ENCODE measurements at regions not wholly inside any gene's neighbourhood (a gene's known extent, or its start where the extent isn't known, plus 50 kb on each side); places are given as distances from the start of the nearest gene placed in this dataset.

DNA sequence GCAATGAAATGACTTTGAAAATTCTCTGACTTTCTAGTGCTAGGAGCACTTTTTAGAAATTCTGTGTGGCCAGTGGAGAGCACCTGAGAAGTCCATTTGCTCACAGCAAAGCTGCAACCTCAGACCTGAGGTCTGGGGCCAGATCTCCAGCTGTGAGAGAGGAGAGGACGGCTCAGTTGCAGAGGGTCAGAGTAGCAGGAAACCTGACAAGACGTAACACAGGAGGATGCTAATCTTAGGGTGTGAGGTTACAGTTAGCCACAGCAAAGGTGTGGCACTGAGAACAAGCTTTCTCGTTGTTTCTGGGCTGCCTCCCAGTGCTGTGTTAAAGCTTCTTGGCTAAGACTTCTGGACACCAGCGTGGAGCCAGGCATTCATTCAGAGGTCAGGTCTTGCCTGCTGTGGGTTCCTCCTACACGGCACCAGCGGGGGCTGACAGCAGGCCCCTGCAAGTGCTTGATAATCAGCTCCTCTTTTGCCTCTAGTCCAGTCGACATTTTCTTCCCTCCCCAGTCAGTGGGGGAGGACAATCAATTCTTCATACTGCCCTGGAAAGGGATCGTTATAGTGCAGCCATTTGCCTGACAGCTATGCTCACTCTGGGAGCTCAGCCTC, 435.4 kb upstream of the DPP6 start:
- H3F3A ChIP-seq (ENCODE audit: insufficient read depth, low read length, poor library complexity, severe bottlenecking), result no peaks in the 10 kb centered on the region
- H3K9me2 ChIP-seq (ENCODE audit: insufficient read depth, low read length), result no peaks in the 10 kb centered on the region
- H4K20me1 ChIP-seq (ENCODE audit: insufficient read depth), result no peaks in the 10 kb centered on the region
- no peak overlapping the region for H3K4me3 ChIP-seq (ENCODE audit: low read length)
- H3K36me3 ChIP-seq (ENCODE audit: insufficient read depth, low read length), result no peaks in the 10 kb centered on the region
- H3K27me3 ChIP-seq (ENCODE audit: insufficient read depth, low read depth, low read length), result no peaks in the 10 kb centered on the region
- H2AFZ ChIP-seq (ENCODE audit: low read depth, low read length), result no peak overlapping the region
- H3K4me2 ChIP-seq (ENCODE audit: low read length), result no peak overlapping the region
- TF ChIP-seq, protein P1, sequence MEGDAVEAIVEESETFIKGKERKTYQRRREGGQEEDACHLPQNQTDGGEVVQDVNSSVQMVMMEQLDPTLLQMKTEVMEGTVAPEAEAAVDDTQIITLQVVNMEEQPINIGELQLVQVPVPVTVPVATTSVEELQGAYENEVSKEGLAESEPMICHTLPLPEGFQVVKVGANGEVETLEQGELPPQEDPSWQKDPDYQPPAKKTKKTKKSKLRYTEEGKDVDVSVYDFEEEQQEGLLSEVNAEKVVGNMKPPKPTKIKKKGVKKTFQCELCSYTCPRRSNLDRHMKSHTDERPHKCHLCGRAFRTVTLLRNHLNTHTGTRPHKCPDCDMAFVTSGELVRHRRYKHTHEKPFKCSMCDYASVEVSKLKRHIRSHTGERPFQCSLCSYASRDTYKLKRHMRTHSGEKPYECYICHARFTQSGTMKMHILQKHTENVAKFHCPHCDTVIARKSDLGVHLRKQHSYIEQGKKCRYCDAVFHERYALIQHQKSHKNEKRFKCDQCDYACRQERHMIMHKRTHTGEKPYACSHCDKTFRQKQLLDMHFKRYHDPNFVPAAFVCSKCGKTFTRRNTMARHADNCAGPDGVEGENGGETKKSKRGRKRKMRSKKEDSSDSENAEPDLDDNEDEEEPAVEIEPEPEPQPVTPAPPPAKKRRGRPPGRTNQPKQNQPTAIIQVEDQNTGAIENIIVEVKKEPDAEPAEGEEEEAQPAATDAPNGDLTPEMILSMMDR (IDR thresholded peaks at IDR 0.05; ENCODE audit: poor library complexity, severe bottlenecking), result no peak
- TF ChIP-seq EP300 (conservative IDR thresholded peaks at IDR 0.05; ENCODE audit: poor library complexity, severe bottlenecking), result no peak
- TF ChIP-seq SMC3 (conservative IDR thresholded peaks at IDR 0.05; ENCODE audit: poor library complexity), result no peak
- H3K9ac ChIP-seq (ENCODE audit: low read length), result no peak overlapping the region
- no peaks in the 10 kb centered on the region for H3K9me3 ChIP-seq (ENCODE audit: low read length)
- no peaks in the 10 kb centered on the region for H3K79me2 ChIP-seq (replicated peaks; ENCODE audit: insufficient read depth, low read length)
- no peak overlapping the region for H3K27ac ChIP-seq (ENCODE audit: low read length)

DNA sequence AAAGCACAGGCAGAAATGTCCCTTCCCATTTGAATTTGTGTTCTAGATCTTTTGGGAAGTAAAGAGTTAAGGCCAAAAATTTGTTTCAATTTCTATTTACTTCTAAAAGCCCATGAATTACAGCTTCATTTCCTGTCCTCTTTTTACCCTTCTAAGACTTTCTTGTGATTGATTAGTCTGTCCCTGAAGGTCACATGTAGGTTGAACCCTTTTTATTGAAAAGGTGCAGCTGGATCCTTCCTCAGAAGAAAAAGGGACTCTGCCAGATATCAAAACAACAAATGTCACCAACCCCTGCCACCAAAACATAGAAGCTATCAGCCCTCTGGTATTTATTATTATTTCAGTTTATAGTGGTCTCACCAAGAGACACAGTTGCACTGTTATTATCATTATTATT, 424.9 kb upstream of the DPP6 start:
- no peaks in the 10 kb centered on the region for H3K9me2 ChIP-seq (ENCODE audit: insufficient read depth, low read length)
- no peak overlapping the region for H3K9ac ChIP-seq (ENCODE audit: low read length)
- no peaks in the 10 kb centered on the region for H4K20me1 ChIP-seq (ENCODE audit: insufficient read depth)
- no peak overlapping the region for H3K4me2 ChIP-seq (ENCODE audit: low read length)
- no peak overlapping the region for H2AFZ ChIP-seq (ENCODE audit: low read depth, low read length)
- no peaks in the 10 kb centered on the region for H3K27me3 ChIP-seq (ENCODE audit: insufficient read depth, low read depth, low read length)
- no peak overlapping the region for H3K27ac ChIP-seq (ENCODE audit: low read length)
- no peaks in the 10 kb centered on the region for H3K36me3 ChIP-seq (ENCODE audit: insufficient read depth, low read length)
- TF ChIP-seq SMC3 (conservative IDR thresholded peaks at IDR 0.05; ENCODE audit: poor library complexity), result no peak
- TF ChIP-seq, protein P1 (IDR thresholded peaks at IDR 0.05; ENCODE audit: poor library complexity, severe bottlenecking), result no peak
- TF ChIP-seq POLR2AphosphoS5 (IDR thresholded peaks at IDR 0.05), result no peak
- H3K79me2 ChIP-seq (replicated peaks; ENCODE audit: insufficient read depth, low read length), result no peaks in the 10 kb centered on the region
- no peak overlapping the region for H3K4me3 ChIP-seq (ENCODE audit: low read length)
- no peaks in the 10 kb centered on the region for H3F3A ChIP-seq (ENCODE audit: insufficient read depth, low read length, poor library complexity, severe bottlenecking)
- H3K9me3 ChIP-seq (ENCODE audit: low read length), result no peaks in the 10 kb centered on the region

DNA sequence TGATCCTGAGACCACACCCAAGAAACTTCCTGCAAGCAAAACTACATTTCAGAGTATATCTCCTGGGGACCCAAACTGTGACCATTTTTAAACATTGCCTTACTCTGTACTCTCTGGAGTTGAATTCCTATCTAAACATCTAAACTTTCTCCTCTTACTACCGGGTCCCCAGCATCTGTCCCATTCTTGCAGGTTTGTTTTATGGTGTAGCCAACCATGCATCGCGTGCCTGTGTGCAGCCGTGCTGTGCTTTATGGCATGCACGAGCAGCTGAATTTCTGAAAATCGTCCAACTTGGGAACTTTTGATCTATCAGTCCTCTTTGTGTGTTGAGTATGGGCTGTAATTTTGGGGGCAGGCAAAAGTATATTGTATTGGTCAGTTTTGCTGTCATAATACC, 423.8 kb upstream of the DPP6 start:
- no peaks in the 10 kb centered on the region for H3K79me2 ChIP-seq (replicated peaks; ENCODE audit: insufficient read depth, low read length)
- H3K4me2 ChIP-seq (ENCODE audit: low read length), result no peak overlapping the region
- no peak overlapping the region for H3K9ac ChIP-seq (ENCODE audit: low read length)
- H3K36me3 ChIP-seq (ENCODE audit: insufficient read depth, low read length), result no peaks in the 10 kb centered on the region
- no peaks in the 10 kb centered on the region for H4K20me1 ChIP-seq (ENCODE audit: insufficient read depth)
- TF ChIP-seq EZH2 (IDR thresholded peaks at IDR 0.05; ENCODE audit: borderline replicate concordance, insufficient read depth, low read length, poor library complexity, severe bottlenecking) (no peak), TAF1 (IDR thresholded peaks at IDR 0.05; ENCODE audit: low read depth) (no peak), RAD21 (conservative IDR thresholded peaks at IDR 0.05) (no peak), MXI1 (conservative IDR thresholded peaks at IDR 0.05; ENCODE audit: poor library complexity, severe bottlenecking) (no peak), EP300 (conservative IDR thresholded peaks at IDR 0.05; ENCODE audit: poor library complexity, severe bottlenecking) (no peak), POLR2AphosphoS5 (IDR thresholded peaks at IDR 0.05) (no peak)
- TF ChIP-seq, protein P2, sequence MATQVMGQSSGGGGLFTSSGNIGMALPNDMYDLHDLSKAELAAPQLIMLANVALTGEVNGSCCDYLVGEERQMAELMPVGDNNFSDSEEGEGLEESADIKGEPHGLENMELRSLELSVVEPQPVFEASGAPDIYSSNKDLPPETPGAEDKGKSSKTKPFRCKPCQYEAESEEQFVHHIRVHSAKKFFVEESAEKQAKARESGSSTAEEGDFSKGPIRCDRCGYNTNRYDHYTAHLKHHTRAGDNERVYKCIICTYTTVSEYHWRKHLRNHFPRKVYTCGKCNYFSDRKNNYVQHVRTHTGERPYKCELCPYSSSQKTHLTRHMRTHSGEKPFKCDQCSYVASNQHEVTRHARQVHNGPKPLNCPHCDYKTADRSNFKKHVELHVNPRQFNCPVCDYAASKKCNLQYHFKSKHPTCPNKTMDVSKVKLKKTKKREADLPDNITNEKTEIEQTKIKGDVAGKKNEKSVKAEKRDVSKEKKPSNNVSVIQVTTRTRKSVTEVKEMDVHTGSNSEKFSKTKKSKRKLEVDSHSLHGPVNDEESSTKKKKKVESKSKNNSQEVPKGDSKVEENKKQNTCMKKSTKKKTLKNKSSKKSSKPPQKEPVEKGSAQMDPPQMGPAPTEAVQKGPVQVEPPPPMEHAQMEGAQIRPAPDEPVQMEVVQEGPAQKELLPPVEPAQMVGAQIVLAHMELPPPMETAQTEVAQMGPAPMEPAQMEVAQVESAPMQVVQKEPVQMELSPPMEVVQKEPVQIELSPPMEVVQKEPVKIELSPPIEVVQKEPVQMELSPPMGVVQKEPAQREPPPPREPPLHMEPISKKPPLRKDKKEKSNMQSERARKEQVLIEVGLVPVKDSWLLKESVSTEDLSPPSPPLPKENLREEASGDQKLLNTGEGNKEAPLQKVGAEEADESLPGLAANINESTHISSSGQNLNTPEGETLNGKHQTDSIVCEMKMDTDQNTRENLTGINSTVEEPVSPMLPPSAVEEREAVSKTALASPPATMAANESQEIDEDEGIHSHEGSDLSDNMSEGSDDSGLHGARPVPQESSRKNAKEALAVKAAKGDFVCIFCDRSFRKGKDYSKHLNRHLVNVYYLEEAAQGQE (IDR thresholded peaks at IDR 0.05; ENCODE audit: borderline replicate concordance), result no peak
- H3F3A ChIP-seq (ENCODE audit: insufficient read depth, low read length, poor library complexity, severe bottlenecking), result no peaks in the 10 kb centered on the region
- H2AFZ ChIP-seq (ENCODE audit: low read depth, low read length), result no peak overlapping the region
- H3K27me3 ChIP-seq (ENCODE audit: insufficient read depth, low read depth, low read length), result no peaks in the 10 kb centered on the region
- H3K4me3 ChIP-seq (ENCODE audit: low read length), result no peak overlapping the region
- H3K9me2 ChIP-seq (ENCODE audit: insufficient read depth, low read length), result no peaks in the 10 kb centered on the region
- H3K27ac ChIP-seq (ENCODE audit: low read length), result no peak overlapping the region
- no peaks in the 10 kb centered on the region for H3K9me3 ChIP-seq (ENCODE audit: low read length)
